DND-41 (cell line): ENCODE measurements at regions not wholly inside any gene's neighbourhood (a gene's known extent, or its start where the extent isn't known, plus 50 kb on each side); places are given as distances from the start of the nearest gene placed in this dataset.

Experiments used
- EZH2 ChIP-seq: IDR thresholded peaks from 3 replicates; pipeline ENCODE4 v1.6.1; 2012; ENCODE audit warnings: borderline replicate concordance, low read depth, mild to moderate bottlenecking, moderate library complexity, low read length, inconsistent platforms; ENCODE audit not compliant: severe bottlenecking
- TF ChIP-seq, protein P1 (sequence below): IDR thresholded peaks from 2 replicates; pipeline ENCODE4 v1.5.1; 2012; ENCODE audit warnings: borderline replicate concordance, low read length, moderate library complexity, mild to moderate bottlenecking; ENCODE audit not compliant: poor library complexity, severe bottlenecking; ENCODE audit errors: extremely low read depth

DNA sequence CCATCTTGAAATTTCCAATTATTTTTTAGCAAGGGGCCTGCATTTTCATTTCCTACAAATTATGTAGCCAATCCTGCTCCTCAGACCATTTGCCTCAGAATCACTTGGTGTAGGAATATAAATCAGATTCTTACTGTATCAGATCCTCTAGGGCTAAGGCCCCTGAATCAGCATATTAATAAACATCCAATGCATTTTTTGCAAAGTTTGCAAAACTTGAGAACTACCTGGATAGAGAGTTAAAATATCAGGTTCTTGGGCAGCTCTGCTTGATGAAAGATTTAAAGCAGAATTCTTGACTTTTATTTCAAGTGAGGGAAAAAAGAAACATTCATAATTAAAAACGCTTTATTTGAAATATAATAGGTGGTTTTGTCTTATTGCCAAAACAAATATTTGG, 82.2 kb upstream of the MAN1A1 start:
- TF ChIP-seq, protein P1, sequence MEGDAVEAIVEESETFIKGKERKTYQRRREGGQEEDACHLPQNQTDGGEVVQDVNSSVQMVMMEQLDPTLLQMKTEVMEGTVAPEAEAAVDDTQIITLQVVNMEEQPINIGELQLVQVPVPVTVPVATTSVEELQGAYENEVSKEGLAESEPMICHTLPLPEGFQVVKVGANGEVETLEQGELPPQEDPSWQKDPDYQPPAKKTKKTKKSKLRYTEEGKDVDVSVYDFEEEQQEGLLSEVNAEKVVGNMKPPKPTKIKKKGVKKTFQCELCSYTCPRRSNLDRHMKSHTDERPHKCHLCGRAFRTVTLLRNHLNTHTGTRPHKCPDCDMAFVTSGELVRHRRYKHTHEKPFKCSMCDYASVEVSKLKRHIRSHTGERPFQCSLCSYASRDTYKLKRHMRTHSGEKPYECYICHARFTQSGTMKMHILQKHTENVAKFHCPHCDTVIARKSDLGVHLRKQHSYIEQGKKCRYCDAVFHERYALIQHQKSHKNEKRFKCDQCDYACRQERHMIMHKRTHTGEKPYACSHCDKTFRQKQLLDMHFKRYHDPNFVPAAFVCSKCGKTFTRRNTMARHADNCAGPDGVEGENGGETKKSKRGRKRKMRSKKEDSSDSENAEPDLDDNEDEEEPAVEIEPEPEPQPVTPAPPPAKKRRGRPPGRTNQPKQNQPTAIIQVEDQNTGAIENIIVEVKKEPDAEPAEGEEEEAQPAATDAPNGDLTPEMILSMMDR = no peak
- TF ChIP-seq EZH2 = no peak
